BE2C (cell line): ENCODE measurements at regions not wholly inside any gene's neighbourhood (a gene's known extent, or its start where the extent isn't known, plus 50 kb on each side); places are given as distances from the start of the nearest gene placed in this dataset.

Experiments
- DNase-seq: peaks from one replicate; pipeline ENCODE4 v3.0.0-alpha.2; 2020
- H3K27me3 ChIP-seq: fragments of 250-450 bp; sonication (Bioruptor Pico); 2 replicates; pipeline ENCODE4 v1.5.1; 2020; ENCODE audit warnings: mild to moderate bottlenecking
- H3K36me3 ChIP-seq: fragments of 250-450 bp; sonication (Bioruptor Pico); 2 replicates; pipeline ENCODE4 v1.5.1; 2020; ENCODE audit warnings: mild to moderate bottlenecking
- H3K4me1 ChIP-seq: fragments of 250-450 bp; sonication (Bioruptor Pico); 2 replicates; pipeline ENCODE4 v1.5.1; 2020
- H3K4me3 ChIP-seq: 2 replicates; pipeline ENCODE4 v1.5.1; 2011; ENCODE audit warnings: low read depth, low read length
- H3K9me3 ChIP-seq: fragments of 250-450 bp; sonication (Bioruptor Pico); 2 replicates; pipeline ENCODE4 v1.5.1; 2020
- TF ChIP-seq, protein P1 (sequence below): IDR thresholded peaks from 2 replicates; pipeline ENCODE4 v1.5.1; 2012; ENCODE audit warnings: mild to moderate bottlenecking, low read depth, low read length

DNA sequence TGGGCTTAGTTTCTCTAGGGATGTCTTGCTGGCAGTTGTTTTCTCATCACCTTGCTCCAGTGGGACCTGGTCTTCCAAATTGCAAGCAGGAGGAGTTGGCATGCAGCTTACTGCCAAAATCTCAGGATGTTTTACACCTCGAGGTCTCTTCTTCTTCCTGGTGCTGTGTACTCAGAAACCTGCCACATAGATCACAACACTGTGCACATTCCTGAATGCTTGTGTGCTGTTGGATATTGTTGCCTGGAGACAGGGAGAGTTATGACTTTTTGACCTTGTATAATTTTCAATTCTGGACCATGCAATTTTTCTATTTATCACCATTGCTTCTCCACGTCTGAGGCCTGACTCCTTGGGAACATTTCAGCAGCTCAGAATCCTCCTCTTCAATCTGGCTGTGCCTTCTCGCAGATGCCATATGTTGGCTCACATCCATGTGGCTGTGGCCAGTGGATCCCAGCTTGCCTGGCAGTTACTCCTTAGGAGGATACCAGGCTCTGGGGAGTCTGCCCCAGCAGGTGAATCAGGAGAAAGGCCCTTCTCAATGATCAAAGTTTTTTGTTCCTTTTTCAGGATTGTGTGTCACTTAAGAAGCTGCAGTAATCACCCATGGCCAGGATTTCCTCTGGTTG lies 489.3 kb downstream of the TSN start:
- no peak for DNase-seq
- Histone ChIP-seq H3K4me1 (no peaks in the 10 kb centered on the region), H3K27me3 (no peaks in the 10 kb centered on the region), H3K36me3 (no peaks in the 10 kb centered on the region), H3K4me3 (no peak overlapping the region), H3K9me3 (no peaks in the 10 kb centered on the region)
- TF ChIP-seq, protein P1, sequence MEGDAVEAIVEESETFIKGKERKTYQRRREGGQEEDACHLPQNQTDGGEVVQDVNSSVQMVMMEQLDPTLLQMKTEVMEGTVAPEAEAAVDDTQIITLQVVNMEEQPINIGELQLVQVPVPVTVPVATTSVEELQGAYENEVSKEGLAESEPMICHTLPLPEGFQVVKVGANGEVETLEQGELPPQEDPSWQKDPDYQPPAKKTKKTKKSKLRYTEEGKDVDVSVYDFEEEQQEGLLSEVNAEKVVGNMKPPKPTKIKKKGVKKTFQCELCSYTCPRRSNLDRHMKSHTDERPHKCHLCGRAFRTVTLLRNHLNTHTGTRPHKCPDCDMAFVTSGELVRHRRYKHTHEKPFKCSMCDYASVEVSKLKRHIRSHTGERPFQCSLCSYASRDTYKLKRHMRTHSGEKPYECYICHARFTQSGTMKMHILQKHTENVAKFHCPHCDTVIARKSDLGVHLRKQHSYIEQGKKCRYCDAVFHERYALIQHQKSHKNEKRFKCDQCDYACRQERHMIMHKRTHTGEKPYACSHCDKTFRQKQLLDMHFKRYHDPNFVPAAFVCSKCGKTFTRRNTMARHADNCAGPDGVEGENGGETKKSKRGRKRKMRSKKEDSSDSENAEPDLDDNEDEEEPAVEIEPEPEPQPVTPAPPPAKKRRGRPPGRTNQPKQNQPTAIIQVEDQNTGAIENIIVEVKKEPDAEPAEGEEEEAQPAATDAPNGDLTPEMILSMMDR = no peak

DNA sequence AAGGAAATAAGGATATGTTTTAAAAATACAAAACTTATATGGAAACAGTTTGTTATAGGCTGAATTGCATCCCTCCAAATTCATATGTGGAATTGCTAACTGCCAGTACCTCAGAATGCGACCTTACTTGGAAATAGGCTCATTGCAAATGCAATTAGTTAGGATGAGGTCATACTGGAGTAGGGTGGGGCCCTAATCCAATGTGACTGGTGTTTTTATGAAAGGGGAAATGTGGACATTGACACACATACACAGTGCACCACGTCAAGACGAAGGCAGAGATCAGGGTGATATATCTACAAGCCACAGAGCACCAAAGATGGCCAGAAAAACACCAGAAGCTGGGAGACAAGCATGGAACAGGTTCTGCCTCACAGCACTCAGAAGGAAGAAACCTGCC lies 494.2 kb downstream of the TSN start:
- DNase-seq = no peak
- TF ChIP-seq, protein P1 = no peak
- H3K36me3 ChIP-seq = no peaks in the 10 kb centered on the region

DNA sequence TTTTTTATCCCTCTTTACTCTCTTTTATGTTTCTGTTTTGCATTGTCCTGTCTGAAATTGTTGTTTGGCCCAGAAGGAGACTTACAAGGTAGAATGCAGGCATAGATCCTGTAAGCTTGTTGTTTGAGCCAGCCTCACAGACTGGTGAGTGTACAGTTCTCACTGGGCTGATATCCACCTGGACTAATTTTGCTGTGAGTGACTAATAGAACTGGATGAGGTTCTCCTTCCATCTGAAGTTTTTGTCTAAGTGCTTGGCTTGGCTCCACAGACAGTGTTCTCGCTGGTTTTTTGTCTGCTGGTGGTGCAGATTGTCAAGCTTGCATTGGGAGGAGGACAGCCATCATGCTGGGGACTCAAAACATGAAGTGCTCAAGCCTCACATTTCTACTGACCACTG lies 495.7 kb downstream of the TSN start:
- no peaks in the 10 kb centered on the region for H3K36me3 ChIP-seq
- no peak overlapping the region for H3K4me3 ChIP-seq
- DNase-seq = no peak
- H3K27me3 ChIP-seq = no peaks in the 10 kb centered on the region
- no peaks in the 10 kb centered on the region for H3K9me3 ChIP-seq
- H3K4me1 ChIP-seq = no peaks in the 10 kb centered on the region
- TF ChIP-seq, protein P1 = no peak

More for the DNA sequence above, 494.2 kb downstream of the TSN start:
- no peaks in the 10 kb centered on the region for H3K27me3 ChIP-seq
- H3K9me3 ChIP-seq = no peaks in the 10 kb centered on the region
- no peaks in the 10 kb centered on the region for H3K4me1 ChIP-seq
- no peak overlapping the region for H3K4me3 ChIP-seq

DNA sequence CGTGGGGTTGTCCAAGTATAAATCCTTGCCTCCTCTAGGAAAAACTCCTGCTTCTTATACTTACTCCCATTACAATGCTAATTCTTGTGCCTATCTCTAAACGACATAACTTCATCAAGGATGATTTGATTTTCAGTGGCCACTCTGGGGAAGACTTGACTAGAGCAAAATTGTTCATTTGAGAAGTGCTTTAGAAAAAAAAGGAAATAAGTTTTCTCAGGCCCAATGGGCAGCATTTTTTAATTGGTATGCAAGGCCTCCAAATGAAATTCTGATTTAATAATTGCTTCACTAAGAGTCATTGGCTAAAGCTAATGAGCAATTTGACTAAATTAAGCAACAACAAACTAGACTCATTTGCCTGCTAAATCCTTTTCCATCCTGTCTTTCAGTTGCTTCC lies 496.1 kb downstream of the TSN start:
- Histone ChIP-seq H3K4me3 (no peak overlapping the region), H3K4me1 (no peaks in the 10 kb centered on the region)
- TF ChIP-seq, protein P1 = no peak

DNA sequence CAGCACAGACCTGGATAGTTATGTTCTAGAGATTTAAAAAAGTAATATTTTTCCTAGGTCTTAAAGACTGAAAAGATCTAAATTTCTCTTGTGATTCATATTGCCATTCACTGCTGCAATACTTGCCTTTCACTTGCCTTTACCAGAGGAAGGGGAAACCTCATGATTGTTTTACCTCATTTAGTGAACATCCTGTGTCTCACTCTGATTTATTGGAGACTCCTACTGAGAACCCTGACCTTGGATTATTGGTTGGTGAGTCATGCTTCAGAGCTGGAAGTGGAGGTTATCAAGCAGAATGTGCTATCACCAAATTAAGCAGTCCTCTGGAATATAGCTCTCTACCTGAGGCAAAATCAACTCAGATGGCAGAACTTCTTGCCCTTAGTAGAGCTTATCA lies 500.5 kb downstream of the TSN start:
- no peaks in the 10 kb centered on the region for H3K27me3 ChIP-seq
- no peaks in the 10 kb centered on the region for H3K9me3 ChIP-seq
- TF ChIP-seq, protein P1 = no peak
- DNase-seq = no peak
- H3K4me3 ChIP-seq = no peak overlapping the region
- no peaks in the 10 kb centered on the region for H3K4me1 ChIP-seq
- H3K36me3 ChIP-seq = no peaks in the 10 kb centered on the region

More for the DNA sequence above, 496.1 kb downstream of the TSN start:
- H3K9me3 ChIP-seq = no peaks in the 10 kb centered on the region
- H3K27me3 ChIP-seq = no peaks in the 10 kb centered on the region
- no peak for DNase-seq
- H3K36me3 ChIP-seq = no peaks in the 10 kb centered on the region

DNA sequence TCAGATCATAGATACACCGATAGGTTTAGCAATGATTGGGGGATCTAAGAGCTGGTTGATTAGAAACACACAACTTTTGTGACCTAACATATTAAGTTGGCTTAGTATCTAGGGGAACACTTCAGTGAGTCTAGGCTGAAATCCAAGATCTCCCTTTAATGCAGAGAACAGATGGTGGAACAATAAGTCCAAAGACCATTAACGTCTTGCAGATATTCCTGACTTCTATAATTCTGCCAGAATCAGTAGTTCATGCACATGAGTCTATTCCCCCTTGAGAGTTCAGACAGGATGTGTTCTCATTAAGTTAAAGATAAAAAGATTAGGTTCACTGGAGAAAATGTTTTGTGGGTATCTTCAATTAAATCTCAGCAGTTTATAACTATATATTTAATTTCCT lies 506.5 kb downstream of the TSN start:
- TF ChIP-seq, protein P1 = no peak
- DNase-seq = no peak
- H3K27me3 ChIP-seq = no peaks in the 10 kb centered on the region
- no peaks in the 10 kb centered on the region for H3K4me1 ChIP-seq
- H3K9me3 ChIP-seq = no peaks in the 10 kb centered on the region
- no peaks in the 10 kb centered on the region for H3K36me3 ChIP-seq
- H3K4me3 ChIP-seq = no peak overlapping the region
